ENCODE measurements at regions not wholly inside any gene's neighbourhood (a gene's known extent, or its start where the extent isn't known, plus 50 kb on each side); places are given as distances from the start of the nearest gene placed in this dataset.

GRCh38 chr7:115552766-115553165, 477.8 kb downstream of the TFEC start:
- Histone ChIP-seq H4K20me1 (ENCODE audit: insufficient read depth, low read length) (no peaks in the 10 kb centered on the region), H3K27ac (ENCODE audit: low read depth, low read length, poor library complexity, severe bottlenecking) (no peak overlapping the region), H3K9me3 (ENCODE audit: low read length) (no peaks in the 10 kb centered on the region), H2AFZ (ENCODE audit: low read length) (no peak overlapping the region), H3K4me2 (ENCODE audit: low read length) (no peak overlapping the region), H3K79me2 (ENCODE audit: insufficient read depth, low read depth, low read length) (no peaks in the 10 kb centered on the region), H3K36me3 (ENCODE audit: insufficient read depth, low read length) (no peaks in the 10 kb centered on the region), H3K4me1 (ENCODE audit: insufficient read depth, low read length, poor library complexity, severe bottlenecking) (no peaks in the 10 kb centered on the region), H3K4me3 (ENCODE audit: low read depth, low read length, poor library complexity, severe bottlenecking) (no peak overlapping the region), H3K9me2 (ENCODE audit: insufficient read depth, low read length) (no peaks in the 10 kb centered on the region)
- BruUV-seq (replicated peaks): no TSS peak
- CTCF ChIA-PET (ENCODE audit: unreplicated experiment): no interaction called here
- no peak for TF ChIP-seq CTCF (conservative IDR thresholded peaks at IDR 0.05; ENCODE audit: low read length)
- no peak for TF ChIP-seq EZH2phosphoT487 (IDR thresholded peaks at IDR 0.05; ENCODE audit: borderline replicate concordance, low read depth, low read length)
- POLR2A ChIA-PET: no interaction called here
- no peak for DNase-seq (ENCODE audit: low spot score)
- intact Hi-C loops (cut with micrococcal nuclease; ENCODE audit: unreplicated experiment): no loop called here

- ChIA-PET CTCF (ENCODE audit: unreplicated experiment) (no interaction called here), POLR2A (interaction anchor here (1.1 kb wide), 1 partner anchor 30 kb away, joined by 3 read pairs; no protein-coding TSS in a partner anchor)
- no peak overlapping the region for H3K27ac ChIP-seq (ENCODE audit: low read depth, low read length, poor library complexity, severe bottlenecking)
- no TSS peak for BruUV-seq (replicated peaks)
- TF ChIP-seq EZH2phosphoT487 (IDR thresholded peaks at IDR 0.05; ENCODE audit: borderline replicate concordance, low read depth, low read length) (no peak), CTCF (conservative IDR thresholded peaks at IDR 0.05; ENCODE audit: low read length) (no peak)
- no peaks in the 10 kb centered on the region for H3K79me2 ChIP-seq (ENCODE audit: insufficient read depth, low read depth, low read length)
- H3K4me2 ChIP-seq (ENCODE audit: low read length): no peak overlapping the region
- no peak overlapping the region for H3K4me3 ChIP-seq (ENCODE audit: low read depth, low read length, poor library complexity, severe bottlenecking)
- DNase-seq (ENCODE audit: low spot score): no peak
- no peaks in the 10 kb centered on the region for H3K9me3 ChIP-seq (ENCODE audit: low read length)
- H3K36me3 ChIP-seq (ENCODE audit: insufficient read depth, low read length): no peaks in the 10 kb centered on the region
- no peaks in the 10 kb centered on the region for H3K9me2 ChIP-seq (ENCODE audit: insufficient read depth, low read length)
- no peak overlapping the region for H2AFZ ChIP-seq (ENCODE audit: low read length)
- intact Hi-C loops (cut with micrococcal nuclease; ENCODE audit: unreplicated experiment): no loop called here
- H4K20me1 ChIP-seq (ENCODE audit: insufficient read depth, low read length): no peaks in the 10 kb centered on the region
- no peaks in the 10 kb centered on the region for H3K4me1 ChIP-seq (ENCODE audit: insufficient read depth, low read length, poor library complexity, severe bottlenecking)
These were observed 480.7 kb downstream of the TFEC start for GRCh38 chr7:115549910-115550309.

- no peaks in the 10 kb centered on the region for H3K79me2 ChIP-seq (ENCODE audit: insufficient read depth, low read depth, low read length)
- no peak overlapping the region for H3K4me2 ChIP-seq (ENCODE audit: low read length)
- no peak overlapping the region for H3K27ac ChIP-seq (ENCODE audit: low read depth, low read length, poor library complexity, severe bottlenecking)
- BruUV-seq (replicated peaks): no TSS peak
- H3K36me3 ChIP-seq (ENCODE audit: insufficient read depth, low read length): no peaks in the 10 kb centered on the region
- no peak for DNase-seq (ENCODE audit: low spot score)
- H2AFZ ChIP-seq (ENCODE audit: low read length): no peak overlapping the region
- no peak overlapping the region for H3K4me3 ChIP-seq (ENCODE audit: low read depth, low read length, poor library complexity, severe bottlenecking)
- intact Hi-C loops (cut with micrococcal nuclease; ENCODE audit: unreplicated experiment): no loop called here
- TF ChIP-seq EZH2phosphoT487 (IDR thresholded peaks at IDR 0.05; ENCODE audit: borderline replicate concordance, low read depth, low read length) (no peak), CTCF (conservative IDR thresholded peaks at IDR 0.05; ENCODE audit: low read length) (no peak)
- CTCF ChIA-PET (ENCODE audit: unreplicated experiment): no interaction called here
- H4K20me1 ChIP-seq (ENCODE audit: insufficient read depth, low read length): no peaks in the 10 kb centered on the region
- no peaks in the 10 kb centered on the region for H3K9me2 ChIP-seq (ENCODE audit: insufficient read depth, low read length)
- H3K4me1 ChIP-seq (ENCODE audit: insufficient read depth, low read length, poor library complexity, severe bottlenecking): no peaks in the 10 kb centered on the region
- POLR2A ChIA-PET: interaction anchor here (0.6 to 0.7 kb wide), 2 partner anchors 138 to 155 kb away, joined by 3 to 4 read pairs; no protein-coding TSS in a partner anchor
- H3K9me3 ChIP-seq (ENCODE audit: low read length): no peaks in the 10 kb centered on the region
These were observed 481.8 kb downstream of the TFEC start for GRCh38 chr7:115548756-115549155.
